Erythroblast (primary cell): ENCODE measurements at regions not wholly inside any gene's neighbourhood (a gene's known extent, or its start where the extent isn't known, plus 50 kb on each side); places are given as distances from the start of the nearest gene placed in this dataset.

ENCODE experiments used
- GATA1 ChIP-seq: IDR thresholded peaks from 2 replicates; pipeline ENCODE4 v1.6.1; 2011; ENCODE audit warnings: low read depth, mild to moderate bottlenecking, control low read depth, low read length, moderate library complexity
- POLR2A ChIP-seq: IDR thresholded peaks from 2 replicates; pipeline ENCODE4 v1.6.1; 2011; ENCODE audit warnings: mild to moderate bottlenecking, low read length

DNA sequence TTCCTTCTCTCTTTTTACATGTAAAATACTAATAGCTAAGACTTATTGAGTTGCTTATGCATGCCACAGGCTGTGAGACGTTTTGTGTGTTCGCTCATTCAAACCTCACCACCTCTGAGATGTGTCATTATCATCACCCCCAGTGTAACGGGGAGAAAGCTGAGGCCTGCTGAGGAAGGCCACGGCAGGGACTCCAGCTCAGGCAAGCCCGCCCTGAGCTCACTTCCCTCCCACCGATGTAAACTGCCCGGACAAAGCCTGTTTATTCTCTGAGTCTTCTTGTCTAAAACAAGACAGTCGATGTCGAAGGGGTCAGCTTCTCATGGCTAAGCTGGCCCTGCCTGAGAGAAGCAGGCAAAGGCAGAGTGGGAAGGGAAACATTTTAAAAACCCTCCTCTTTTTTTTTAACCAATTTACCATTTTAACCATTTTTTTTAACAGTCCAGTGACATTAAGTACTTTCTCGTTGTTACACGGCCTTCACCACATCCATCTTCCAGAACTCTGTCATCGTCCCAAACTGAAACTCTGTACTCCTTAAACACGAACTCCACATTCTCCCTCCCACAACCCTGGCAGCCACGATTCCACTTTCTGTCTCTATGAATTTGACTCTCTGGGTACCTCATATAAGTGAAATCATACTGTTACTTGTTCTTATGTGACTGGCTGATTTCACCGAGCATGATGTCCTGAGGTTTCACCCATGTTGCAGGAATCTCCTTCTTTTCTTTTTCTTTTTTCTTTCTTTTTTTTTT is 204.8 kb upstream of the GALNT2 start:
- no peak for TF ChIP-seq GATA1
- TF ChIP-seq POLR2A = no peak
